Osteocyte (in vitro differentiated cells): ENCODE measurements at regions not wholly inside any gene's neighbourhood (a gene's known extent, or its start where the extent isn't known, plus 50 kb on each side); places are given as distances from the start of the nearest gene placed in this dataset.

Source experiments
- DNase-seq: peaks from one replicate; pipeline ENCODE4 v3.0.0; 2021; ENCODE audit warnings: mixed read lengths; ENCODE audit not compliant: unreplicated experiment; ENCODE audit errors: extremely low spot score
- H3K27ac Mint-ChIP-seq: one replicate; pipeline ENCODE4 v1.8.0; 2021; ENCODE audit warnings: mild to moderate bottlenecking, mixed read lengths; ENCODE audit not compliant: unreplicated experiment
- H3K27me3 Mint-ChIP-seq: one replicate; pipeline ENCODE4 v1.8.0; 2021; ENCODE audit warnings: mixed read lengths; ENCODE audit not compliant: unreplicated experiment
- H3K36me3 Mint-ChIP-seq: one replicate; pipeline ENCODE4 v1.8.0; 2021; ENCODE audit warnings: mixed read lengths; ENCODE audit not compliant: unreplicated experiment
- H3K4me1 Mint-ChIP-seq: one replicate; pipeline ENCODE4 v1.8.0; 2021; ENCODE audit warnings: mixed read lengths; ENCODE audit not compliant: unreplicated experiment
- H3K4me3 Mint-ChIP-seq: one replicate; pipeline ENCODE4 v1.8.0; 2021; ENCODE audit warnings: mild to moderate bottlenecking, moderate library complexity, mixed read lengths; ENCODE audit not compliant: unreplicated experiment
- H3K9me3 Mint-ChIP-seq: one replicate; pipeline ENCODE4 v1.8.0; 2021; ENCODE audit warnings: mixed read lengths; ENCODE audit not compliant: unreplicated experiment
- CTCF ChIP-seq: fragments of 200-600 bp; sonication (generic); IDR thresholded peaks from 2 replicates; pipeline ENCODE4 v1.5.0; 2021; ENCODE audit warnings: antibody characterized with exemption, mild to moderate bottlenecking, moderate library complexity

- DNase-seq, result no peak
- Mint-ChIP-seq H3K4me3 (no peak overlapping the region), H3K27me3 (no peaks in the 10 kb centered on the region), H3K36me3 (no peaks in the 10 kb centered on the region), H3K4me1 (peaks cover 9% of the 10 kb centered on the region), H3K27ac (no peak overlapping the region), H3K9me3 (peaks cover 15% of the 10 kb centered on the region)
- TF ChIP-seq CTCF, result no peak
Observed at GRCh38 chr7:93036149-93036640, 81.6 kb downstream of the SAMD9 start.

GRCh38 chr7:93031795-93032194, 86.0 kb downstream of the SAMD9 start:
- H3K4me1 Mint-ChIP-seq, result no peaks in the 10 kb centered on the region
- H3K9me3 Mint-ChIP-seq, result peaks cover 20% of the 10 kb centered on the region
- peaks cover 2% of the 10 kb centered on the region for H3K36me3 Mint-ChIP-seq
- TF ChIP-seq CTCF, result no peak
- no peak overlapping the region for H3K4me3 Mint-ChIP-seq
- no peaks in the 10 kb centered on the region for H3K27me3 Mint-ChIP-seq
- DNase-seq, result no peak
- H3K27ac Mint-ChIP-seq, result no peak overlapping the region

GRCh38 chr7:93030605-93031225, 87.1 kb downstream of the SAMD9 start:
- DNase-seq, result no peak
- Mint-ChIP-seq H3K36me3 (peaks cover 2% of the 10 kb centered on the region), H3K4me1 (no peaks in the 10 kb centered on the region), H3K27me3 (peaks cover 3% of the 10 kb centered on the region), H3K9me3 (peaks cover 20% of the 10 kb centered on the region), H3K27ac (no peak overlapping the region), H3K4me3 (no peak overlapping the region)
- no peak for TF ChIP-seq CTCF

DNA sequence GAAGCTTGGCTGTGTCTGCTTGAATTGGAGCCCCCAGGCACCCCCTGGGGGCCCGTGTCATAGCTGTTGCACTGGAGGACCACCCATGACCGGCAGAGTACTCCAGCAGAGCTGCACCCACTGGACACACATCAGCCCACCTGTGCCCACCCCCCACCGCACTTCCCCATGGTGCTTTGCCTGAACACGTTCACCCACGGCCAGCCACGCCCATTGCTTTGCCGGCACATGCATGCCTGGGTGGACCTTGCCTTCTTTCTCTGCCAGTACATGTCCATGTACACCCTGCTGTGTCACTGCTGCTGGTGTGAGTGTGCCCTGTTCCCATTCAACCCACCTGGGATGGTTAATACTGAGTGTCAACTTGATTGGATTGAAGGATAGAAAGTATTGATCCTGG, 88.7 kb downstream of the SAMD9 start:
- Mint-ChIP-seq H3K36me3 (peaks cover 2% of the 10 kb centered on the region), H3K27me3 (peaks cover 4% of the 10 kb centered on the region), H3K9me3 (peaks cover 14% of the 10 kb centered on the region), H3K4me3 (no peak overlapping the region), H3K27ac (no peak overlapping the region), H3K4me1 (no peaks in the 10 kb centered on the region)
- DNase-seq, result no peak
- no peak for TF ChIP-seq CTCF

- H3K36me3 Mint-ChIP-seq, result peaks cover 2% of the 10 kb centered on the region
- peaks cover 4% of the 10 kb centered on the region for H3K27me3 Mint-ChIP-seq
- H3K9me3 Mint-ChIP-seq, result peaks cover 14% of the 10 kb centered on the region
- no peak for TF ChIP-seq CTCF
- DNase-seq, result no peak
- H3K4me3 Mint-ChIP-seq, result no peak overlapping the region
- H3K27ac Mint-ChIP-seq, result no peak overlapping the region
- no peaks in the 10 kb centered on the region for H3K4me1 Mint-ChIP-seq
Observed at GRCh38 chr7:93028610-93029009, 89.2 kb downstream of the SAMD9 start.
